Tibial nerve (tissue), 4 donors: ENCODE measurements at regions not wholly inside any gene's neighbourhood (a gene's known extent, or its start where the extent isn't known, plus 50 kb on each side); places are given as distances from the start of the nearest gene placed in this dataset.
A peak's percentile ranks its signal among the peaks of the same experiment; 100 is the strongest.

Experiments
- DNase-seq, 2 donors: peaks; one replicate each; pipeline ENCODE4 v3.0.0-alpha.2; 2019; ENCODE audit warnings: low spot score in 2 of 2
- H3K27ac ChIP-seq, 4 donors: fragments of 200-600 bp; sonication (generic) in 3 of 4; one replicate each; pipeline ENCODE4 v1.5.1; 2017 to 2019; ENCODE audit warnings: mild to moderate bottlenecking in 1 of 4
- H3K27me3 ChIP-seq, 2 donors: fragments of 200-600 bp; sonication (generic) in 1 of 2; one replicate each; pipeline versions ENCODE4 v1.5.1 to v1.6.0; 2017 to 2019
- H3K36me3 ChIP-seq, 3 donors: fragments of 200-600 bp; sonication (generic); one replicate each; pipeline ENCODE4 v1.5.1; 2018 to 2019
- H3K4me1 ChIP-seq, 4 donors: fragments of 200-600 bp; sonication (generic) in 3 of 4; one replicate each; pipeline ENCODE4 v1.5.1; 2017 to 2019
- H3K4me3 ChIP-seq, 4 donors: fragments of 200-600 bp; sonication (generic) in 3 of 4; one replicate each; pipeline ENCODE4 v1.5.1; 2017 to 2019; ENCODE audit warnings: mild to moderate bottlenecking in 1 of 4, moderate library complexity in 1 of 4
- H3K9me3 ChIP-seq, 4 donors: fragments of 200-600 bp; sonication (generic) in 3 of 4; one replicate each; pipeline ENCODE4 v1.5.1; 2017 to 2019
- CTCF ChIP-seq, 5 experiments: fragments of 200-600 bp in 3 of 5; fragments of 450-650 bp in 2 of 5; sonication (generic) in 3 of 5; IDR thresholded peaks; one replicate each; pipeline ENCODE4 v1.5.1; 2016 to 2019; ENCODE audit warnings: antibody characterized with exemption in 5 of 5, mild to moderate bottlenecking in 3 of 5, moderate library complexity in 2 of 5
- EP300 ChIP-seq, 2 donors: sonication (generic); formaldehyde crosslinking; IDR thresholded peaks; one replicate each; pipeline ENCODE4 v1.6.1; 2017; ENCODE audit warnings: antibody characterized with exemption in 2 of 2, mild to moderate bottlenecking in 1 of 2
- POLR2A ChIP-seq, 2 donors: fragments of 450-650 bp; IDR thresholded peaks; one replicate each; pipeline ENCODE4 v1.6.1; 2017; ENCODE audit warnings: antibody characterized with exemption in 2 of 2, mild to moderate bottlenecking in 2 of 2, moderate library complexity in 2 of 2
- WGBS, 2 donors: methylation state at CpG; one replicate each; pipeline ENCODE4 v1.1.5; 2018; 5-methylcytosine and 5-hydroxymethylcytosine counted together

- no peaks in the 10 kb centered on the region for H3K27me3 ChIP-seq
- no peaks in the 10 kb centered on the region for H3K4me1 ChIP-seq
- H3K4me3 ChIP-seq: no peak overlapping the region
- 81 to 92% methylated on average over 1 of the region's 1 CpG for WGBS, 2 donors
- peak overlapping the region in 2 of 4 donors; percentile 14 to 23 for H3K27ac ChIP-seq
- H3K9me3 ChIP-seq: no peaks in the 10 kb centered on the region
- no peak for TF ChIP-seq EP300 (IDR thresholded peaks at IDR 0.05)
- no peak for TF ChIP-seq POLR2A (IDR thresholded peaks at IDR 0.05)
- no peak for TF ChIP-seq CTCF (IDR thresholded peaks at IDR 0.05)
- no peaks in the 10 kb centered on the region for H3K36me3 ChIP-seq
- DNase-seq: no peak
These were observed 94.7 kb upstream of the FOXN2 start for GRCh38 chr2:48219555-48220436.

DNA sequence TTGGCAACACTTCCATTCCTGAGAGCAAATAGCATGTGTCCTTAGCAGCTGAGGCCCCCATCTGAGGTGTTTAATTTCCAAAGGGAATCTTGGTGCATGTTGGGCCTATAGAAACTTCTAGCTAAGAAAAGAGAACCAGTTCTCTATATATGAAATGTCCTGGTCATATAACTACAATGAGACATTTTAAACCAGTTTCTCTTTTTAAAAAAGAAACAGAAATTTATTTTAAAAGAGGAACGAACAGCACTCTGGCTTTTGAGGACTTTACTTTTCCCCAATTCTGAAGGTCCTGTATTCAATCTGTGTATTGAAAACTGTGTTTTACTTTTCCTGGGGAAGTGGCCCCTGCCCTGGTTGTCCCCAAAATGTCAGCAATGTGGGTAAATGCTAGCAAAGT, 94.0 kb upstream of the FOXN2 start:
- Histone ChIP-seq H3K36me3 (no peaks in the 10 kb centered on the region), H3K27ac (peak overlapping the region in 2 of 4 donors; percentile 14 to 23), H3K9me3 (no peaks in the 10 kb centered on the region), H3K27me3 (no peaks in the 10 kb centered on the region), H3K4me3 (no peak overlapping the region), H3K4me1 (no peaks in the 10 kb centered on the region)
- 79 to 80% methylated on average over 1 of the region's 1 CpG for WGBS, 2 donors
- no peak for DNase-seq
- TF ChIP-seq POLR2A (IDR thresholded peaks at IDR 0.05) (no peak), CTCF (IDR thresholded peaks at IDR 0.05) (no peak), EP300 (IDR thresholded peaks at IDR 0.05) (no peak)

DNA sequence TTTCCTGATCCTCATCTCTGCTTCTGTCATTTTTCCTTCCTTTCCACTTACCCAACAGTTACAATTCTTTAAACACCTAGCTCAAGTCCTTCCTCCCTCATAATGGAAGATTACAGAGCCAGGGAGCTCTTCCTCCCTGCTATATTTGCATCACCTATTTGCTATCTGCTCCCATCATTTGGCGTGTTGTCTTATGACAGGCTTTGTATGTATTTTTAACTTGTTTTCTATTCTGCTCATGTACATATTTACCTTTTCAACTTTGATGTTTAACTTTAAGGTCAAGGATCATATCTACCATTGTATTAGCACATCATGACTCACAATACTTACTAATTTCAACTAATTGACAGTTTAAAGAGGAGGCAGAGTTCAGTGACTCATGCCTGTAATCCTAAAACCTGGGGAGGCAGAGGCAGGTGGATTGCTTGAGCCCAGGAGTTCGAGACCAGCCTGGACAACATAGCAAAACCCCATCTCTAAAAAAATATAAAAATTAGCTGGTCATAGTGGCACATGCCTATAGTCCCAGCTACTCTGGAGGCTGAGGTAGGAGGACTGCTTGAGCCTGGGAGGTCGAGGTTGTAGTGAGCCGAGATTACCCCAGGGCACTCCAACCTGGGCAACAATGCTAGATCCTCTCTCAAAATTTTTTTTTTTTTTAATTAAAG, 92.5 kb upstream of the FOXN2 start:
- peaks cover 0 to 6% (median 0%) of the 10 kb centered on the region in 4 donors for H3K4me1 ChIP-seq
- DNase-seq: no peak
- no peaks in the 10 kb centered on the region for H3K36me3 ChIP-seq
- no peak overlapping the region for H3K27ac ChIP-seq
- H3K27me3 ChIP-seq: no peaks in the 10 kb centered on the region
- H3K4me3 ChIP-seq: no peak overlapping the region
- H3K9me3 ChIP-seq: no peaks in the 10 kb centered on the region
- TF ChIP-seq POLR2A (IDR thresholded peaks at IDR 0.05): no peak
- TF ChIP-seq EP300 (IDR thresholded peaks at IDR 0.05): no peak
- TF ChIP-seq CTCF (IDR thresholded peaks at IDR 0.05): no peak
- WGBS, 2 donors: 81 to 92% methylated on average over 4 of the region's 4 CpGs

- 62 to 63% methylated on average over 3 of the region's 3 CpGs for WGBS, 2 donors
- TF ChIP-seq CTCF (IDR thresholded peaks at IDR 0.05) (no peak), EP300 (IDR thresholded peaks at IDR 0.05) (peak in 1 of 2 donors; percentile 60)
- Histone ChIP-seq H3K4me1 (peaks cover 0 to 13% (median 0%) of the 10 kb centered on the region in 4 donors), H3K4me3 (no peak overlapping the region), H3K36me3 (no peaks in the 10 kb centered on the region), H3K27me3 (no peaks in the 10 kb centered on the region), H3K27ac (peak overlapping the region in 1 of 4 donors; percentile 21), H3K9me3 (no peaks in the 10 kb centered on the region)
- DNase-seq: no peak
These were observed 86.7 kb upstream of the FOXN2 start for GRCh38 chr2:48227617-48228344.
